Kidney epithelial cell (primary cell): ENCODE measurements at regions not wholly inside any gene's neighbourhood (a gene's known extent, or its start where the extent isn't known, plus 50 kb on each side); places are given as distances from the start of the nearest gene placed in this dataset.

ENCODE experiments used
- DNase-seq: peaks from one replicate; pipeline ENCODE4 v3.0.0-alpha.2; 2010; ENCODE audit warnings: low read depth
- H3K27me3 ChIP-seq: 2 replicates; pipeline ENCODE4 v1.6.0; 2011; ENCODE audit warnings: low read length; ENCODE audit not compliant: control insufficient read depth, insufficient read depth
- H3K36me3 ChIP-seq: 2 replicates; pipeline ENCODE4 v1.5.1; 2011; ENCODE audit warnings: low read length; ENCODE audit not compliant: control insufficient read depth, insufficient read depth
- H3K4me3 ChIP-seq: 2 replicates; pipeline ENCODE4 v1.5.1; 2011; ENCODE audit warnings: low read depth, mild to moderate bottlenecking, control low read depth, low read length
- CTCF ChIP-seq: IDR thresholded peaks from 2 replicates; pipeline ENCODE4 v1.5.1; 2011; ENCODE audit warnings: mild to moderate bottlenecking, moderate library complexity, low read length, control low read depth, inconsistent platforms; ENCODE audit not compliant: insufficient read depth, poor library complexity, severe bottlenecking

GRCh38 chr4:63524764-63525163, 884.5 kb downstream of the TECRL start:
- no peak for DNase-seq
- no peaks in the 10 kb centered on the region for H3K27me3 ChIP-seq
- no peak for TF ChIP-seq CTCF
- no peak overlapping the region for H3K4me3 ChIP-seq
- H3K36me3 ChIP-seq: no peaks in the 10 kb centered on the region

DNA sequence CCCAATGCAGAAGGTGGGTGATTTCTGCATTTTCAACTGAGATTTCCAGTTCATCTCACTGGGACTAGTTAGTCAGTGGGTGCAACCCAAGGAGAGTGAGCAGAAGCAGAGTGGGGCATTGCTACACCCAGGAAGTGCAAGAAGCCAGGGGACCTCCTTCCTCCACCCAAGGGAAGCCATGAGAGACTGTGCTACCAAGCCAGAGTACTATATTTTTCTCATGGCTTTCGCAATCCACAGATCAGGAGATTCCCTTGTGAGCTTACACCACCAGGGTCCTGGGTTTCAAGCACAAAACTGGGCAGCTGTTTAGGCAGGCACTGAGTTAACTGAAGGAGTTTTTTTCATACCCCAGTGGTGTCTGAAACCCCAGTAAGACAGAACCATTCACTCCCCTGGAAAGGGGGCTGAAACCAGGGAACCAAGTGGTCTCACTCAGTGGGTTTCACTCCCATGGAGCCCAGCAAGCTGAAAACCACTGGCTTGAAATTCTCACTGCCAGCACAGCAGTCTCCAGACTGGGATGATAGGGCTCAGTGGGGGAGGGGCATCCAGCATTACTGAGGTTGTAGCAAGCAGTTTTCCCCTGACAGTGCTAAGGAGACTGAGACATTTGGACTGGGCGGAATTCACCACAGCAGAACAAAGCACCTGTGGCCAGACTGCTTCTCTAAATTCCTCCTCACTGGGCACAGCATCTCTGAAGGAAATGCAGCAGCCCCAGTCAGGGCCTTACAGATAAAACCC, 903.4 kb downstream of the TECRL start:
- no peak for DNase-seq
- Histone ChIP-seq H3K36me3 (no peaks in the 10 kb centered on the region), H3K27me3 (no peaks in the 10 kb centered on the region), H3K4me3 (no peak overlapping the region)
- no peak for TF ChIP-seq CTCF

DNA sequence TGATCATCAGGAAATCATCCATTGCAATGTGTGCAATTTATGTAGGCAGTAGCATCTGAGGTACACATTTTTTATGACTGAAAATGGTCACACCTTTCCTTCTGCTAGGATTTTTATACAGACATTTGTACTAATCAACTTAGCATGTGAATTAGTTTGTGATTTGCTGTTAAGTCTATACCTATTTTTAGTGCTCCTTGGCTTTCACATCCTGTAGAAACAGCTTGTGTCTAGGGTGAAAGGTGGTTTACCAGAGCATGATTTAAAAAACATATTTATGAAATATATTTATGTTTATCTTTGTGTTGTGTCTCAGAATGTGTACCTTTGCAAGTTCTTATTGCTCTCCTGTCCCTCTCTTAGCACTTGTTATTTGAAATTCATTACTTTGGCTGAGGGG, 916.0 kb downstream of the TECRL start:
- Histone ChIP-seq H3K4me3 (no peak overlapping the region), H3K27me3 (no peaks in the 10 kb centered on the region), H3K36me3 (no peaks in the 10 kb centered on the region)
- DNase-seq: no peak
- TF ChIP-seq CTCF: no peak

DNA sequence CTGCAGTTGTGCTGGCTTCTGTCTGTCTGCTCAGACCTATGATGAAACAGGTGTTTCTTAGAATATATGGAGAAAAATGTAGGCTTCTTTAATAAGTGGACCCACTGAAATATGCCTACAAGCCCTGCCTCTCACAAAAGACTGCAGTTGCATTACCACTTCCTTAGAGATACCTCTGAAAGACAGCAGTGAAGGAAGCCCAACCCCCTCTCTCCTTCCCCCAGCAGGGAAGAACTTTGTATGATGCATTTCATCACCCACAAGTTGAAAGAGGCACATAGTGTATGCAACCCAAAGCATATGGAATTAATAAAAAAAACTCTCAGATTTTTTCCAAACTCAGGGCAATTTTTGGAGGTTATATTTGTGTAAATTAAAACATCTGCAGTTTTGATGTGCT, 916.7 kb downstream of the TECRL start:
- DNase-seq: no peak
- Histone ChIP-seq H3K27me3 (no peaks in the 10 kb centered on the region), H3K4me3 (no peak overlapping the region), H3K36me3 (no peaks in the 10 kb centered on the region)
- TF ChIP-seq CTCF: no peak

DNA sequence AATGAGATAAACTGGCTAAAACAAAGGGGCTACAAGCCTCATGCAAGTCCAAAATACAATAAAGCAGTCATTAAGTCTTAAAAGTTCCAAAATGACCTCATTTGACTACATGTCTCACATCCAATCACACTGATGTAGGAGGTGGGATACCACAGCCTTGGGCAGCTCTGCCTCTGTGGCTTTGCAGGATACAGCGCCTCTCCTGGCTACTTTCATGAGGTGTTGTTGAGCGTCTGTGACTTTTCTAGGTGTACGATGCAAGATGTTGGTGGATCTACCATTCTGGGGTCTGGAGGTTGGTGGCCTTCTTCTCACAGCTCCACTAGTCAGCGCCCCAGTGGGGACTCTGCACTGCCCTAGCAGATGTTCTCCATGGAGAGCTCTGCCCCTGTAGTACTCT, 944.9 kb downstream of the TECRL start:
- Histone ChIP-seq H3K4me3 (no peak overlapping the region), H3K27me3 (no peaks in the 10 kb centered on the region), H3K36me3 (no peaks in the 10 kb centered on the region)
- no peak for TF ChIP-seq CTCF
- DNase-seq: no peak

- Histone ChIP-seq H3K36me3 (no peaks in the 10 kb centered on the region), H3K4me3 (no peak overlapping the region), H3K27me3 (no peaks in the 10 kb centered on the region)
- DNase-seq: no peak
- TF ChIP-seq CTCF: no peak
Observed at GRCh38 chr4:63460075-63460474, 949.2 kb downstream of the TECRL start.
